DND-41 (cell line): ENCODE measurements at regions not wholly inside any gene's neighbourhood (a gene's known extent, or its start where the extent isn't known, plus 50 kb on each side); places are given as distances from the start of the nearest gene placed in this dataset.

Source experiments
- EZH2 ChIP-seq: IDR thresholded peaks from 3 replicates; pipeline ENCODE4 v1.6.1; 2012; ENCODE audit warnings: borderline replicate concordance, low read depth, mild to moderate bottlenecking, moderate library complexity, low read length, inconsistent platforms; ENCODE audit not compliant: severe bottlenecking
- TF ChIP-seq, protein P1 (sequence below): IDR thresholded peaks from 2 replicates; pipeline ENCODE4 v1.5.1; 2012; ENCODE audit warnings: borderline replicate concordance, low read length, moderate library complexity, mild to moderate bottlenecking; ENCODE audit not compliant: poor library complexity, severe bottlenecking; ENCODE audit errors: extremely low read depth

DNA sequence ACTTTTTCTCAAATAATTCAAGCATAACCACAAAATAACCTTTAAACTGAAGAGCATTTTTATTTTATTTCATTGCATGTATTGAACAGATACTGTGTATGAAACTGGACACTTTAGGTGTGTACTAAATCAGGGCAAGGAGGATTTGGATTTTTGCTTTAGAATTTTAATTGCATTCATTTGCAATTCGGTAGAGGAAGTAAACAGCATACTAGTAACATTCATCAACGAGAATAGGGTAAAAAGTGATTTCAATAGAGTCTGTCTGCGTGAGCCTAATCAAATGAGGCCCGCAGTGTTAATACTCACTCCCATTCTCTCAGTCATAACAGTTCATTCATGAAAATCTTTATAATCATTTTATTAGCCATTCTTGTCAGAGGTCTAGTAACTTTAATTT is 200.2 kb downstream of the SPRY2 start:
- TF ChIP-seq, protein P1, sequence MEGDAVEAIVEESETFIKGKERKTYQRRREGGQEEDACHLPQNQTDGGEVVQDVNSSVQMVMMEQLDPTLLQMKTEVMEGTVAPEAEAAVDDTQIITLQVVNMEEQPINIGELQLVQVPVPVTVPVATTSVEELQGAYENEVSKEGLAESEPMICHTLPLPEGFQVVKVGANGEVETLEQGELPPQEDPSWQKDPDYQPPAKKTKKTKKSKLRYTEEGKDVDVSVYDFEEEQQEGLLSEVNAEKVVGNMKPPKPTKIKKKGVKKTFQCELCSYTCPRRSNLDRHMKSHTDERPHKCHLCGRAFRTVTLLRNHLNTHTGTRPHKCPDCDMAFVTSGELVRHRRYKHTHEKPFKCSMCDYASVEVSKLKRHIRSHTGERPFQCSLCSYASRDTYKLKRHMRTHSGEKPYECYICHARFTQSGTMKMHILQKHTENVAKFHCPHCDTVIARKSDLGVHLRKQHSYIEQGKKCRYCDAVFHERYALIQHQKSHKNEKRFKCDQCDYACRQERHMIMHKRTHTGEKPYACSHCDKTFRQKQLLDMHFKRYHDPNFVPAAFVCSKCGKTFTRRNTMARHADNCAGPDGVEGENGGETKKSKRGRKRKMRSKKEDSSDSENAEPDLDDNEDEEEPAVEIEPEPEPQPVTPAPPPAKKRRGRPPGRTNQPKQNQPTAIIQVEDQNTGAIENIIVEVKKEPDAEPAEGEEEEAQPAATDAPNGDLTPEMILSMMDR: no peak
- no peak for TF ChIP-seq EZH2
